SU-DHL-6 (cell line): ENCODE measurements at regions not wholly inside any gene's neighbourhood (a gene's known extent, or its start where the extent isn't known, plus 50 kb on each side); places are given as distances from the start of the nearest gene placed in this dataset.

Experiments used
- H2AFZ ChIP-seq: fragments of 200-600 bp; sonication (generic); 2 replicates; pipeline ENCODE4 v1.6.1; 2014; ENCODE audit warnings: low read depth, mild to moderate bottlenecking, moderate library complexity, mixed read lengths, antibody characterized with exemption, low read length; ENCODE audit not compliant: severe bottlenecking
- H3F3A ChIP-seq: fragments of 200-600 bp; shearing (Covaris generic); 2 replicates; pipeline ENCODE4 v1.6.0; 2016; ENCODE audit warnings: antibody characterized with exemption, mild to moderate bottlenecking; ENCODE audit not compliant: insufficient read depth
- H3K27ac ChIP-seq: fragments of 200-600 bp; sonication (generic); 2 replicates; pipeline ENCODE4 v1.5.1; 2016; ENCODE audit warnings: low read depth, mild to moderate bottlenecking, low read length, moderate library complexity, mixed read lengths
- H3K27me3 ChIP-seq: fragments of 200-600 bp; sonication (generic), shearing (Covaris generic); 2 replicates; pipeline ENCODE4 v1.6.0; 2014; ENCODE audit warnings: mild to moderate bottlenecking, low read length
- H3K36me3 ChIP-seq: fragments of 200-600 bp; sonication (generic); 2 replicates; pipeline ENCODE4 v1.6.1; 2014; ENCODE audit warnings: mild to moderate bottlenecking, low read length, mixed read lengths
- H3K4me2 ChIP-seq: fragments of 300-600, 200-600 bp; shearing (Covaris generic), sonication (generic); 2 replicates; pipeline ENCODE4 v1.6.0; 2014; ENCODE audit warnings: low read length, low read depth, mild to moderate bottlenecking; ENCODE audit not compliant: poor library complexity, severe bottlenecking
- H3K4me3 ChIP-seq: fragments of 200-600 bp; sonication (generic); 2 replicates; pipeline ENCODE4 v1.5.1; 2014; ENCODE audit warnings: antibody characterized with exemption, low read length, mild to moderate bottlenecking, mixed read lengths; ENCODE audit not compliant: insufficient read depth, poor library complexity, severe bottlenecking
- H3K79me2 ChIP-seq: fragments of 200-600 bp; sonication (generic); 2 replicates; pipeline ENCODE4 v1.6.1; 2014; ENCODE audit warnings: mild to moderate bottlenecking, low read length, moderate library complexity; ENCODE audit not compliant: insufficient read depth
- H3K9ac ChIP-seq: fragments of 200-600 bp; sonication (generic); 2 replicates; pipeline ENCODE4 v1.7.0; 2014; ENCODE audit warnings: mild to moderate bottlenecking, low read length
- H3K9me2 ChIP-seq: fragments of 200-600 bp; sonication (generic); replicated peaks from 2 replicates; pipeline ENCODE4 v1.6.1; 2014; ENCODE audit warnings: low read length; ENCODE audit not compliant: insufficient read depth
- H3K9me3 ChIP-seq: fragments of 200-600 bp; sonication (generic); 2 replicates; pipeline ENCODE4 v1.6.1; 2014; ENCODE audit warnings: low read length, mixed read lengths; ENCODE audit not compliant: insufficient read depth
- H4K20me1 ChIP-seq: fragments of 200-600 bp; sonication (generic); 2 replicates; pipeline ENCODE4 v1.6.1; 2014; ENCODE audit warnings: low read depth, mild to moderate bottlenecking, antibody characterized with exemption, low read length, moderate library complexity, mixed read lengths
- CTCF ChIP-seq: fragments of 200-600 bp; sonication (generic); IDR thresholded peaks from one replicate; pipeline ENCODE4 v1.5.1; 2017; ENCODE audit warnings: antibody characterized with exemption, mild to moderate bottlenecking, low read length, moderate library complexity; ENCODE audit not compliant: insufficient read depth, poor library complexity, severe bottlenecking
- EZH2phosphoT487 ChIP-seq: fragments of 200-600 bp; sonication (generic), shearing (Covaris generic); conservative IDR thresholded peaks from 2 replicates; pipeline ENCODE4 v1.6.1; 2018; ENCODE audit warnings: mild to moderate bottlenecking, antibody characterized with exemption, low read length, moderate library complexity, mixed read lengths

- no peak overlapping the region for H3K4me3 ChIP-seq
- no peaks in the 10 kb centered on the region for H3K9me2 ChIP-seq
- no peaks in the 10 kb centered on the region for H3K36me3 ChIP-seq
- no peaks in the 10 kb centered on the region for H3K79me2 ChIP-seq
- H3K27ac ChIP-seq, result no peak overlapping the region
- no peaks in the 10 kb centered on the region for H3K27me3 ChIP-seq
- H3K4me2 ChIP-seq, result no peak overlapping the region
- H4K20me1 ChIP-seq, result no peaks in the 10 kb centered on the region
- H3K9ac ChIP-seq, result no peak overlapping the region
- H3F3A ChIP-seq, result no peaks in the 10 kb centered on the region
- no peaks in the 10 kb centered on the region for H3K9me3 ChIP-seq
- TF ChIP-seq EZH2phosphoT487 (no peak), CTCF (no peak)
- no peak overlapping the region for H2AFZ ChIP-seq
Measured at GRCh38 chr5:74502479-74502950, 138.0 kb downstream of the ENC1 start.

GRCh38 chr5:74501674-74502478 is 138.7 kb downstream of the ENC1 start:
- Histone ChIP-seq H3K36me3 (no peaks in the 10 kb centered on the region), H3K4me3 (no peak overlapping the region), H3K9me2 (no peaks in the 10 kb centered on the region), H4K20me1 (no peaks in the 10 kb centered on the region), H2AFZ (no peak overlapping the region), H3K9me3 (no peaks in the 10 kb centered on the region), H3K27me3 (no peaks in the 10 kb centered on the region), H3F3A (no peaks in the 10 kb centered on the region), H3K79me2 (no peaks in the 10 kb centered on the region), H3K4me2 (no peak overlapping the region), H3K9ac (no peak overlapping the region), H3K27ac (no peak overlapping the region)
- TF ChIP-seq EZH2phosphoT487 (no peak), CTCF (no peak)

DNA sequence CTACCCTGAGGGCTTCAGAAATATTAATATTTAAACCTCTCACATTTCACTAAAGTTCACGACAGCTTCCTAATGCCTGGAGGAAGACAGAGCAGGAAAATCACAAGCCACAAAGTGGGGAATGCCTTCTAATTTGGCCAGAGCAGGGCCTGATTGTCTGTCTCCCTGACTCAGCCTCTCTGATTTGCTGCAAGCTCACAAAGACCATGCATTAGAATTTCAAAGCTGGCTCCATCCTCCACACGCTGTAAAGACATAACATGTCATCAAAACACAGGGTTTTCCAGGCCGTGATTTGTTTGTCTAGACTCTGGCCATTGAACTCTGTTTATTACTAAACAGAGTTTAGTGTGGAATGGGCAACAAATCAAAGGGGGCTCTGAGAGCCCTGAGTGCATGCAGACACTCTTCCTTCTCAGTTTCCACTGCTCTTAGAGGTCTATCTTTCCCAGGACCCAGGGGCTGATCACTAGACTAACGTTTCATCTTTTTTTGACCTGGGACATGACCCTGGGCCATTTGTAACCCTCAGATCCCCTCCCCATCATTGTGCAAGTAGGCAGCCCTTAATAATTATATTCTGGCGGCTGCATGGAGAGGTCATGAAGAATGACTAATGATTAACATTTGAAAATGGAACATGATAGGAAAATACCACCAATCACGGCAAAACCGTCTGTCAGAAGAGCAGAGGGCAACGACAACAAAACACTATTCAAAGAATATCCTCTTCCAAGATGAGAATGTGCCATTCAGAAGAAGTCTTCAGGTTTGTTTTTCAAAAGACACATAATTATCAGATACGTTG is 140.2 kb downstream of the ENC1 start:
- no peaks in the 10 kb centered on the region for H3F3A ChIP-seq
- H4K20me1 ChIP-seq, result no peaks in the 10 kb centered on the region
- no peaks in the 10 kb centered on the region for H3K79me2 ChIP-seq
- H3K9ac ChIP-seq, result no peak overlapping the region
- no peak overlapping the region for H2AFZ ChIP-seq
- H3K4me3 ChIP-seq, result no peak overlapping the region
- no peaks in the 10 kb centered on the region for H3K9me3 ChIP-seq
- no peaks in the 10 kb centered on the region for H3K27me3 ChIP-seq
- no peaks in the 10 kb centered on the region for H3K36me3 ChIP-seq
- H3K9me2 ChIP-seq, result no peaks in the 10 kb centered on the region
- no peak overlapping the region for H3K4me2 ChIP-seq
- TF ChIP-seq EZH2phosphoT487 (no peak), CTCF (no peak)
- no peak overlapping the region for H3K27ac ChIP-seq
